ENCODE measurements at regions not wholly inside any gene's neighbourhood (a gene's known extent, or its start where the extent isn't known, plus 50 kb on each side); places are given as distances from the start of the nearest gene placed in this dataset.

DNA sequence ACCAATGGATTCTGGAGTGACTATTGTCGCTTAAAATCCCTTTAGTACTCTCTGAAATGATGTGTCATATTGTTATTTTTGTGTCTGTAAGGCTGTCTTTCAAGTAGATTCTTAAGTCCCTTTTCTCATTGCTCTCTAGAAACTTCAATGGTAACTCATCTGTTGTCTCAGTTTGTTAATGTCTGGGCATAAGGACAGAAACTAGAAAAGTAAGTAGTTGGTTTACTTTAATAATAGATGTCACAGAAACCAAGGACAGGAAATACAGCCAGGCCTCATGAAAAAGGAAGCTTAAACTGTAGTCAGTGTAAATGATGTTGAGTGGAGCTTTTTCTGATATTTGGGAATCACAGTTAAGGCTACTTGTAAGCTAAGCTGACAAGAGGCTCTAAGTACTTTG lies 730.2 kb upstream of the DPPA4 start:
- H3K4me1 Mint-ChIP-seq, result no peaks in the 10 kb centered on the region
- peaks cover 6% of the 10 kb centered on the region for H3K9me3 Mint-ChIP-seq
- DNase-seq, result no peak
- TF ChIP-seq, protein P1, sequence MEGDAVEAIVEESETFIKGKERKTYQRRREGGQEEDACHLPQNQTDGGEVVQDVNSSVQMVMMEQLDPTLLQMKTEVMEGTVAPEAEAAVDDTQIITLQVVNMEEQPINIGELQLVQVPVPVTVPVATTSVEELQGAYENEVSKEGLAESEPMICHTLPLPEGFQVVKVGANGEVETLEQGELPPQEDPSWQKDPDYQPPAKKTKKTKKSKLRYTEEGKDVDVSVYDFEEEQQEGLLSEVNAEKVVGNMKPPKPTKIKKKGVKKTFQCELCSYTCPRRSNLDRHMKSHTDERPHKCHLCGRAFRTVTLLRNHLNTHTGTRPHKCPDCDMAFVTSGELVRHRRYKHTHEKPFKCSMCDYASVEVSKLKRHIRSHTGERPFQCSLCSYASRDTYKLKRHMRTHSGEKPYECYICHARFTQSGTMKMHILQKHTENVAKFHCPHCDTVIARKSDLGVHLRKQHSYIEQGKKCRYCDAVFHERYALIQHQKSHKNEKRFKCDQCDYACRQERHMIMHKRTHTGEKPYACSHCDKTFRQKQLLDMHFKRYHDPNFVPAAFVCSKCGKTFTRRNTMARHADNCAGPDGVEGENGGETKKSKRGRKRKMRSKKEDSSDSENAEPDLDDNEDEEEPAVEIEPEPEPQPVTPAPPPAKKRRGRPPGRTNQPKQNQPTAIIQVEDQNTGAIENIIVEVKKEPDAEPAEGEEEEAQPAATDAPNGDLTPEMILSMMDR (IDR thresholded peaks at IDR 0.05), result no peak
- H3K36me3 Mint-ChIP-seq (ENCODE audit: low read depth), result no peaks in the 10 kb centered on the region
- no peak overlapping the region for H3K4me3 Mint-ChIP-seq
- no peaks in the 10 kb centered on the region for H3K27me3 Mint-ChIP-seq (ENCODE audit: low read depth, poor library complexity)
- no peak overlapping the region for H3K27ac Mint-ChIP-seq

DNA sequence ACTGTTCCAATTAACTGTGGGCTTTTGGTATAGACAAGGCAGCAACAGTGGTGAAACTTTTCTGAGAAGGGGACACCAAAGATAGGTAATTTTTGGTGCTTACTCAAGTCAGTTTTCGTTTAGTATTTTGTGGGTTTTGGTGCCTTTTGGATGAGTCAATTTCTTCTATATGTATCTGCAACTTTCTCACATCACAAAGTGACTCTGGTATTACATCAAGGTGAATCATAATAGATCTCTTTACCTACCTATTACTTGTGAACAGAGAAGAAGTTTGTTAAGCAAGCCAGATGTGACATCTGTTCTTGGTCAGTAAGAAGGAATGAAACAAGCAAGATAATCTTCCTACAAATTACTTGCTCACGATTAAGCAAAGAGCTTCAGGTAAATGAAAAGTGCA lies 732.4 kb upstream of the DPPA4 start:
- H3K36me3 Mint-ChIP-seq (ENCODE audit: low read depth), result no peaks in the 10 kb centered on the region
- TF ChIP-seq, protein P1 (IDR thresholded peaks at IDR 0.05), result no peak
- no peaks in the 10 kb centered on the region for H3K27me3 Mint-ChIP-seq (ENCODE audit: low read depth, poor library complexity)
- no peak overlapping the region for H3K27ac Mint-ChIP-seq
- DNase-seq, result no peak
- H3K4me1 Mint-ChIP-seq, result no peaks in the 10 kb centered on the region
- no peak overlapping the region for H3K4me3 Mint-ChIP-seq
- peaks cover 6% of the 10 kb centered on the region for H3K9me3 Mint-ChIP-seq

DNA sequence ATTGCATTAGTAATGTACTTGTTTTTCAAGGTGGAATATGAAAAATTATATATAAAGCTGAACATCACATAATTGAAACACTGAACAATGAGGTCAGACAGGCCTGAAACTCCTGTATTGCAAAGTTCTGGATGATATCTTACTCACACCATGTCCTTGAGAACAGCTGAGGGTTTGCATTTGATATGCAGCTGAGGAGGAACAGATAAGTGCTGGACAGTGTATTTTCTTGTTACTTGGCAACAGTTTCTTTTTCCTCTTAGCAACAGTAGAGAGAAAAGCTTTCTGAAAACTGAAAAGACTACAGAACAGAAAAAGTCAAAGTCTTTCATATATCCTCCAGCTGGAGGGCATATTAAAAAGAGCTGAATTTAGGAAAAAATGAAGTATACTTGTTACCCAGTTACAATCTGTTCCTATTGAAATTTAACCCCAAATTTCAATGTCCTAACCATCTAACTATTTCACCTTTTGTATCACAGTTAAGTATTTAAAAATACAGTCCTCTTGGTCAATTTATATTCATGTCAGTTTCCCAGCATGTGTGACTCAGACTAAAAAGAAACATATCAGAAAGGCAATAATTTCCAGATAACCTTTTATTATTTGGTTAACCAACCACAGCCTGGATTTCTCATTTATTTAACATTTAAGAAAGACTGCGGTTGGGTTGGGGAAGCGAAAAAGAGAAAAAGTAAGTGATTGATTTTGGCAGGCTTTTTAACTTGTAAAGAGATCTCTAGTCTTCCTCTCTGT lies 733.0 kb upstream of the DPPA4 start:
- TF ChIP-seq, protein P1 (IDR thresholded peaks at IDR 0.05), result no peak
- Mint-ChIP-seq H3K4me1 (no peaks in the 10 kb centered on the region), H3K36me3 (ENCODE audit: low read depth) (no peaks in the 10 kb centered on the region), H3K9me3 (peaks cover 6% of the 10 kb centered on the region), H3K27ac (no peak overlapping the region), H3K4me3 (no peak overlapping the region), H3K27me3 (ENCODE audit: low read depth, poor library complexity) (no peaks in the 10 kb centered on the region)
- DNase-seq, result no peak

DNA sequence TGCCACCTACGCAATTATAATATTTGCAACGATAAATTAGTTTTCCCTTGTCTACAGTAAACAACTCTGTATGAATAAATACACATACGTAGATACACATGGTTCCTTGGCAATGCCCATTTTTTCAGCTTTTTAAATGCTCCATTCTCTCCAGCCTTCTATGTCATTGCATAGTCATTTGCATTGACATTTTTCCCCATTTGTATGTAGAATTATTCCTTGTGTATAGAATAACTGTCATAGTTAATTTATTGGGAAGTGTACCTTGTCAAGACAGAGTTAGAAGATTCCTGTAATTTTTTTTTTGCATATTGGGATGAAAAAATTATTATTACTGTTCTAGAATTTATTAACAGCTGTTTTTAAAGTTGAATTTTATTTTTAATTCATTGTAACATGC lies 736.7 kb upstream of the DPPA4 start:
- H3K9me3 Mint-ChIP-seq, result peaks cover 6% of the 10 kb centered on the region

DNA sequence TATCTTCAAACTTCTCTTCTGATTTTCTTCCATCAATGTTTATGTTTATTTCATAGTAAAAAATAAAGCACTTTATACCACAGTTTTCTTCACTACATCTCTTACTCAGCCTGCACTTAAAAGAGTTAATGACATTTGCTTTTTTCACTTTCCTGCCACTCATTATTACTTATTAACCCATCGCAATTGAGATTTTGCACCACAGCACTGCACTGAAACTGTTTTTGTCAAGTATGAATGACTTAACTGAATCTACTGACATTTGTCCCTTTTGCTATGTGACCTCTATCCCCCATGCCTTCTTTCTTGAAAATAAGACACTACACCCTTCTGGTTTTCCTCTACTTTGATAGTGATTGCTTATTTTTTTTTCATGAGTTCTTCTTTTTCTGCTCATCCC lies 739.7 kb upstream of the DPPA4 start:
- Mint-ChIP-seq H3K9me3 (no peaks in the 10 kb centered on the region), H3K36me3 (ENCODE audit: low read depth) (no peaks in the 10 kb centered on the region)
- TF ChIP-seq, protein P1 (IDR thresholded peaks at IDR 0.05), result no peak

More for the DNA sequence above, 736.7 kb upstream of the DPPA4 start:
- no peak overlapping the region for H3K27ac Mint-ChIP-seq
- no peak for DNase-seq
- no peaks in the 10 kb centered on the region for H3K27me3 Mint-ChIP-seq (ENCODE audit: low read depth, poor library complexity)
- no peak overlapping the region for H3K4me3 Mint-ChIP-seq
- H3K36me3 Mint-ChIP-seq (ENCODE audit: low read depth), result no peaks in the 10 kb centered on the region
- TF ChIP-seq, protein P1 (IDR thresholded peaks at IDR 0.05), result no peak
- H3K4me1 Mint-ChIP-seq, result no peaks in the 10 kb centered on the region

DNA sequence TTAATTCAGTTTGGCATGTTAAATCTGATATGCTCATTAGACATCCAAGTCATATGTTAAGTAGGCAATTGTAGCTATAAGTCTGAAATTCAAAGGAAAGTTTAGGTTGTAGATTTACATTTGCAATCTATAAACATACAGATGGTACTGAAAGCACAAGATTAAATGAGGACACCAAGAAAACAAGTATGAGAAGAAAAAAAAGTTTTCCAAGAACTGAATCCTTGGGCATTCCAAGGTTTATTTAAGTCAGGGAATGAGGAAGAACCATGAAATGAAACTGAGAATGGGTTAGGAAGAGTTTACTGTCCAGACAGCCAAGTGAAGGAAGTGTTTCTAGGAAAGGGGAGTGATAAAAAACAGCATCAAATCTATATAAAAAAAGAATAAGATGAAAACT lies 756.1 kb upstream of the DPPA4 start:
- Mint-ChIP-seq H3K27ac (no peak overlapping the region), H3K36me3 (ENCODE audit: low read depth) (no peaks in the 10 kb centered on the region), H3K4me3 (no peak overlapping the region), H3K9me3 (peaks cover 17% of the 10 kb centered on the region), H3K4me1 (peaks cover under 1% of the 10 kb centered on the region), H3K27me3 (ENCODE audit: low read depth, poor library complexity) (peaks cover 7% of the 10 kb centered on the region)
- TF ChIP-seq, protein P1 (IDR thresholded peaks at IDR 0.05), result no peak
- DNase-seq, result no peak

More for the DNA sequence above, 739.7 kb upstream of the DPPA4 start:
- Mint-ChIP-seq H3K27ac (no peak overlapping the region), H3K4me1 (no peaks in the 10 kb centered on the region), H3K27me3 (ENCODE audit: low read depth, poor library complexity) (no peaks in the 10 kb centered on the region), H3K4me3 (no peak overlapping the region)
- DNase-seq, result no peak
